ENCODE measurements at regions not wholly inside any gene's neighbourhood (a gene's known extent, or its start where the extent isn't known, plus 50 kb on each side); places are given as distances from the start of the nearest gene placed in this dataset.

DNA sequence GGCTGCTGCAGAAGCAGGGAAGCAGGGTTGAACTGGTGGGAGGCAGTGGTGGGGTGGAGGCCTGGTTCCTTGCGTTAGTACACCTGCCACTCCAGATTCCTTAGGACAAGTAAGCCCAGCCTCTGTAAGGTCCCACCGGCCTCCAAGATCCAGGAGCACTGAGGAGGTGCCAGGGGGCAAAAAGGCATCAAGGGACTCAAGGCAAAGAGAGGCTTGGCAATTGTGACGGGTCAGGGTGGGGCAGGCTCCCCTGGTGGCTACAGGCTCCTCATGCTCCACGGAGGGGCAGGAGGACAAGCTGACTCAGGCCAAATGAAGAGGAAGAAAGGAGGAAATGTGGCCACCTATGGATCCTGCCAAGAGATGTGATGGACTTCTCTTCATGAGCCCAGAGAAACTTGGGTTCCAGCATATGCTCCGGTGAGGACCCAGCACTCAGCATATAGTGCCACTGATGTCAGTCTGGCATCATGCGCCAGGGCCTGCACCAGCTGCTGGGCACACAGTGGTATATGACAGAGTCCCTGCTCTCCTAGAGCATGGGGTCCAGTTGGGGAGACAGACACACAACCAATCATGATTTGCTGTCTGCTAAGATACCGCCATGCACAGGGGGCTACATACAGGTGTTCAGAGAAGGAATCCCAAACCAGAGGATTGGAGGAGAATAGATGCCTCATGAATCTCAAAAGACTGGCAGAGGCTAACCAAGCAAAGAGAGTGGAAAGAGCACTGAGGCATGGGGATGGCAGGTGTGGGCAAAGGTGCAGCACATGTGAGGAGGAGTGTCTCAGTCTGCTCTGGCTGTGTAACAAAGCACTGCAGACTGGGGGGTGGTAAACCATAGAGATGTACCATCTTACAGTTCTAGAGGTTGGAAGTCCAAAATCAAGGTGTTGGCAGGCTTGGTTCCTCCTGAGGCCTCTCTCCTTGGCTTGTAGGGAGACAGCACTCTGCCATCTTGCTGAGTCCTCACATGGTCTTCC is 249.7 kb downstream of the RHOU start:
- no peaks in the 10 kb centered on the region for H3K9me3 ChIP-seq (ENCODE audit: low read depth, low read length)
- no peaks in the 10 kb centered on the region for H3K36me3 ChIP-seq (ENCODE audit: insufficient read depth, low read length)
- TF ChIP-seq, protein P1, sequence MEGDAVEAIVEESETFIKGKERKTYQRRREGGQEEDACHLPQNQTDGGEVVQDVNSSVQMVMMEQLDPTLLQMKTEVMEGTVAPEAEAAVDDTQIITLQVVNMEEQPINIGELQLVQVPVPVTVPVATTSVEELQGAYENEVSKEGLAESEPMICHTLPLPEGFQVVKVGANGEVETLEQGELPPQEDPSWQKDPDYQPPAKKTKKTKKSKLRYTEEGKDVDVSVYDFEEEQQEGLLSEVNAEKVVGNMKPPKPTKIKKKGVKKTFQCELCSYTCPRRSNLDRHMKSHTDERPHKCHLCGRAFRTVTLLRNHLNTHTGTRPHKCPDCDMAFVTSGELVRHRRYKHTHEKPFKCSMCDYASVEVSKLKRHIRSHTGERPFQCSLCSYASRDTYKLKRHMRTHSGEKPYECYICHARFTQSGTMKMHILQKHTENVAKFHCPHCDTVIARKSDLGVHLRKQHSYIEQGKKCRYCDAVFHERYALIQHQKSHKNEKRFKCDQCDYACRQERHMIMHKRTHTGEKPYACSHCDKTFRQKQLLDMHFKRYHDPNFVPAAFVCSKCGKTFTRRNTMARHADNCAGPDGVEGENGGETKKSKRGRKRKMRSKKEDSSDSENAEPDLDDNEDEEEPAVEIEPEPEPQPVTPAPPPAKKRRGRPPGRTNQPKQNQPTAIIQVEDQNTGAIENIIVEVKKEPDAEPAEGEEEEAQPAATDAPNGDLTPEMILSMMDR (IDR thresholded peaks at IDR 0.05; ENCODE audit: extremely low read depth, low read depth, low read length), result no peak
- H3K27ac ChIP-seq (ENCODE audit: low read depth, low read length), result no peak overlapping the region
- no peak for DNase-seq (ENCODE audit: insufficient read length, low spot score, missing footprints)
- H3K27me3 ChIP-seq (ENCODE audit: insufficient read depth, low read length), result no peaks in the 10 kb centered on the region
- no peak overlapping the region for H2AFZ ChIP-seq (ENCODE audit: low read length)
- no peak overlapping the region for H3K4me3 ChIP-seq (ENCODE audit: insufficient read depth, low read length)
- no peak overlapping the region for H3K4me2 ChIP-seq (ENCODE audit: insufficient read depth, low read length)
- no peaks in the 10 kb centered on the region for H3K79me2 ChIP-seq (ENCODE audit: insufficient read depth, low read length)
- H4K20me1 ChIP-seq (ENCODE audit: insufficient read depth, low read length), result no peaks in the 10 kb centered on the region
- no peaks in the 10 kb centered on the region for H3K4me1 ChIP-seq (ENCODE audit: insufficient read depth, low read length)

DNA sequence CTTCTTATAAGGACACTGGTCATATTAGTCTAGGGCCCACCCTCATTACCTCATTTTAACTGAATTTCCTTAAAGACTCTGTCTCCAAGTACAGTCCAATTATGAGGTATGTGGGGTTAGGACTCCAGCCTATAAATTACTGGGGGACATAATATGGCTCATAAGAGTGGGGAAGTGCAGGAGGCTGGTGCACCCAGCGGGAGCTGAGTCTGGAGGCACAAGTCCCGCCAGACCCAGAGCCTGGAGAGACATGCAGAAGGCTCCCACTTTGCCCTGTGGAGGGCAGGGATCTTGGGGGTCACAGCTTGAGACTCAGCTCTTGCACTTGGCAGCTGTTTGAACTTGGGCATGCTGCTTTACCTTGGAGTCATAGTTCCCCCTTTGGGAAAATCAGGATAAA is 250.4 kb downstream of the RHOU start:
- Histone ChIP-seq H3K4me2 (ENCODE audit: insufficient read depth, low read length) (no peak overlapping the region), H3K27ac (ENCODE audit: low read depth, low read length) (no peak overlapping the region), H3K79me2 (ENCODE audit: insufficient read depth, low read length) (no peaks in the 10 kb centered on the region), H3K4me1 (ENCODE audit: insufficient read depth, low read length) (no peaks in the 10 kb centered on the region), H3K27me3 (ENCODE audit: insufficient read depth, low read length) (no peaks in the 10 kb centered on the region), H4K20me1 (ENCODE audit: insufficient read depth, low read length) (no peaks in the 10 kb centered on the region), H3K4me3 (ENCODE audit: insufficient read depth, low read length) (no peak overlapping the region), H3K36me3 (ENCODE audit: insufficient read depth, low read length) (no peaks in the 10 kb centered on the region), H3K9me3 (ENCODE audit: low read depth, low read length) (no peaks in the 10 kb centered on the region), H2AFZ (ENCODE audit: low read length) (no peak overlapping the region)
- DNase-seq (ENCODE audit: insufficient read length, low spot score, missing footprints), result peak; percentile 75
- TF ChIP-seq, protein P1 (IDR thresholded peaks at IDR 0.05; ENCODE audit: extremely low read depth, low read depth, low read length), result no peak

DNA sequence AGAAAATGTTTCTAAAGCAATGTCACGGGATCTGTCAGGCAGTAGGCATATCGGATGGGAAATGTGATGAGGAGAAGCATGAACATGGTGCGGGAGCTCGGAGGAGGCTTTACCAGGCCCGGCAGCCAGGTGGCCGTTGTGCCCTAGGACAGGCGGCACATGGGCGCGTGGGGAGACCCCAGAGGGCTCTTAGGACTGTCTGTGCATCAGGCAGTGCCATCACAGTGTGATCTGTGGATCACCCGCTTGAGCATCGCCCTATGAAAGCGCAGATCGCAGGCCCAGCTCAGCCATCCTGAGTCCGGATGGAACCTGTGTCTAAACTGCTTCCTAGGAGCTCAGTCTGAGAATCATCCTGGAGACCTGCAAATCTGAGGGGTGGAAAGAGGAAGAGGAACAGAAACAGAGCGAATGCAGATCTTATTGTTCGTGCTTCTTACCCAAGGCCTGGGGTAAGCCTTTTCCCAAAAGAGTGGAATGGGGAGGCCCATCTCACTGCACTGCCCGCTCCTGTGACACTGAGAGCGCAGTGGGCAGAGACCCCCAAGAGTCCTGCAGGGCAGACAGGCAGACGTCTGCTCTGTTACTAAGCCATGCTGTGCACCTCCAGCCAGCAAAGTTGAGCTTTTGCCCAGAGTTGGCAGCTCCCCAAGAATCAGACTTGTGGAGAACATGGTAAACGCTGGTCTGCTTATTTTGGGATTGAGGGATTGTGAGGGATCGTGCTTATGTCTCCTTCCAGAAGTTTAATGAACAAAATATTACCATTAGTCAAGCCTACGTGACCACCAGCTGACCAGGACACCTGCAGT is 251.0 kb downstream of the RHOU start:
- Histone ChIP-seq H3K79me2 (ENCODE audit: insufficient read depth, low read length) (no peaks in the 10 kb centered on the region), H3K9me3 (ENCODE audit: low read depth, low read length) (no peaks in the 10 kb centered on the region), H3K4me2 (ENCODE audit: insufficient read depth, low read length) (no peak overlapping the region), H3K27ac (ENCODE audit: low read depth, low read length) (no peak overlapping the region), H3K4me3 (ENCODE audit: insufficient read depth, low read length) (no peak overlapping the region), H4K20me1 (ENCODE audit: insufficient read depth, low read length) (no peaks in the 10 kb centered on the region), H3K36me3 (ENCODE audit: insufficient read depth, low read length) (no peaks in the 10 kb centered on the region), H3K27me3 (ENCODE audit: insufficient read depth, low read length) (no peaks in the 10 kb centered on the region), H3K4me1 (ENCODE audit: insufficient read depth, low read length) (no peaks in the 10 kb centered on the region), H2AFZ (ENCODE audit: low read length) (no peak overlapping the region)
- DNase-seq (ENCODE audit: insufficient read length, low spot score, missing footprints), result peak; percentile 52
- TF ChIP-seq, protein P1 (IDR thresholded peaks at IDR 0.05; ENCODE audit: extremely low read depth, low read depth, low read length), result no peak

DNA sequence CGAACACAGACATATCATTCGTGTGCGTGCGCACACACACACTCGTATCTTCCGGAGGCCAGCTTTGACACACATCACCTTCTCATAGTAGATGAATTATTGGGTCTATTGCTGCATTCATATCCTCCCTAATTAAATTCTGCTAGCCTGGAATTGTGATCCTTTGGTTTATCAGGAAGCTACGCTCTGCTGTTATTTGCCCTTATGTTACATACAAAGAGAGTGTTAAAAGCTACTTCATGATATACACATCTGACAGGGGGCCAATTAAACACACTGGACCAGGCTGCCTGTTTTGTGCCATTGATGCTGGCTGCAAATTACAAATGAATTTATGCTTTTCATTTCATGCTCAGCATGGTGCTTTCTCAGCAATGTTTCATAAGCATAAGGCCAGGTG is 252.0 kb downstream of the RHOU start:
- H3K27ac ChIP-seq (ENCODE audit: low read depth, low read length), result no peak overlapping the region
- no peak overlapping the region for H2AFZ ChIP-seq (ENCODE audit: low read length)
- no peak overlapping the region for H3K4me2 ChIP-seq (ENCODE audit: insufficient read depth, low read length)
- no peak overlapping the region for H3K4me3 ChIP-seq (ENCODE audit: insufficient read depth, low read length)
- no peaks in the 10 kb centered on the region for H3K79me2 ChIP-seq (ENCODE audit: insufficient read depth, low read length)
- TF ChIP-seq, protein P1 (IDR thresholded peaks at IDR 0.05; ENCODE audit: extremely low read depth, low read depth, low read length), result no peak
- no peaks in the 10 kb centered on the region for H3K9me3 ChIP-seq (ENCODE audit: low read depth, low read length)
- H4K20me1 ChIP-seq (ENCODE audit: insufficient read depth, low read length), result no peaks in the 10 kb centered on the region
- no peak for DNase-seq (ENCODE audit: insufficient read length, low spot score, missing footprints)
- no peaks in the 10 kb centered on the region for H3K4me1 ChIP-seq (ENCODE audit: insufficient read depth, low read length)
- no peaks in the 10 kb centered on the region for H3K27me3 ChIP-seq (ENCODE audit: insufficient read depth, low read length)
- no peaks in the 10 kb centered on the region for H3K36me3 ChIP-seq (ENCODE audit: insufficient read depth, low read length)
